Endothelial cell of umbilical vein (primary cell): ENCODE measurements at regions not wholly inside any gene's neighbourhood (a gene's known extent, or its start where the extent isn't known, plus 50 kb on each side); places are given as distances from the start of the nearest gene placed in this dataset.

Experiments used
- BruUV-seq: library from RNA; stranded (reverse); fragments of 400-500 nt; replicated peaks from 2 replicates; lab custom pipeline; 2021; lab: Mats Ljungman, UMichigan
- CTCF ChIA-PET: fragments of 300-600, 350-600 bp; sonication (Branson Sonifier 250); formaldehyde crosslinking; loops from one replicate; lab custom pipeline; 2021; ENCODE audit warnings: antibody characterized with exemption, inconsistent platforms; lab: Charles Lee
- POLR2A ChIA-PET: fragments of 300-600, 350-600 bp; sonication (Branson Sonifier 250); formaldehyde crosslinking; loops from one replicate; lab custom pipeline; 2021; ENCODE audit warnings: antibody characterized with exemption, inconsistent platforms; lab: Charles Lee
- DNase-seq: peaks from one replicate; pipeline ENCODE4 v3.0.0-alpha.2; 2011; ENCODE audit warnings: low read depth, low spot score
- FAIRE-seq: peaks from 2 replicates; lab custom pipeline; 2011; peaks lifted over from hg19 to GRCh38; lab: Jason Lieb, UNC
- H2AFZ ChIP-seq: 2 replicates; pipeline ENCODE4 v1.6.0; 2012; ENCODE audit warnings: low read depth, low read length, control low read depth, inconsistent platforms
- H3K27ac ChIP-seq: 2 replicates; pipeline ENCODE4 v1.5.1; 2011; ENCODE audit warnings: low read depth, mild to moderate bottlenecking, control low read depth, low read length, moderate library complexity; ENCODE audit not compliant: insufficient read depth
- H3K27me3 ChIP-seq, 2 experiments: 2 replicates each; pipeline versions ENCODE4 v1.6.0 to v1.6.1; 2011; ENCODE audit warnings: low read length in 2 of 2, mixed read lengths in 1 of 2; ENCODE audit not compliant: control insufficient read depth in 2 of 2, insufficient read depth in 2 of 2
- H3K36me3 ChIP-seq, 2 experiments: 2 replicates in 1 of 2; 3 replicates in 1 of 2; pipeline ENCODE4 v1.5.1; 2011; ENCODE audit warnings: low read length in 2 of 2, mild to moderate bottlenecking in 1 of 2, moderate library complexity in 1 of 2; ENCODE audit not compliant: control insufficient read depth in 2 of 2, insufficient read depth in 2 of 2; ENCODE audit errors: extremely low read depth in 1 of 2
- H3K4me1 ChIP-seq: 3 replicates; pipeline ENCODE4 v1.5.1; 2011; ENCODE audit warnings: mild to moderate bottlenecking, low read length; ENCODE audit not compliant: control insufficient read depth, insufficient read depth; ENCODE audit errors: extremely low read depth
- H3K4me2 ChIP-seq: 2 replicates; pipeline ENCODE4 v1.6.1; 2011; ENCODE audit warnings: low read length, control low read depth, mixed read lengths; ENCODE audit not compliant: insufficient read depth
- H3K4me3 ChIP-seq, 3 experiments: fragments of 200-600 bp in 1 of 3; sonication (generic), shearing (Covaris generic) in 1 of 3; replicated peaks in 1 of 3; 2 replicates each; pipeline ENCODE4 v1.5.1; 2011 to 2016; ENCODE audit warnings: control low read depth in 3 of 3, low read length in 3 of 3, mild to moderate bottlenecking in 2 of 3, inconsistent platforms in 1 of 3, low read depth in 1 of 3, moderate library complexity in 1 of 3; ENCODE audit not compliant: insufficient read depth in 1 of 3
- H3K79me2 ChIP-seq: 2 replicates; pipeline ENCODE4 v1.6.0; 2012; ENCODE audit warnings: low read length, inconsistent platforms; ENCODE audit not compliant: control insufficient read depth, insufficient read depth
- H3K9ac ChIP-seq: replicated peaks from 2 replicates; pipeline ENCODE3; 2011; ENCODE audit warnings: low read length, control low read depth; ENCODE audit not compliant: insufficient read depth; ENCODE audit errors: extremely low read depth
- H3K9me1 ChIP-seq: replicated peaks from 3 replicates; pipeline ENCODE4 v1.6.0; 2011; ENCODE audit warnings: mild to moderate bottlenecking, low read length; ENCODE audit not compliant: control insufficient read depth, insufficient read depth; ENCODE audit errors: extremely low read depth
- H3K9me3 ChIP-seq: replicated peaks from 2 replicates; pipeline ENCODE4 v1.5.1; 2012; ENCODE audit warnings: low read length, inconsistent platforms; ENCODE audit not compliant: control insufficient read depth, insufficient read depth
- H4K20me1 ChIP-seq: replicated peaks from 2 replicates; pipeline ENCODE3; 2011; ENCODE audit warnings: mild to moderate bottlenecking, low read length; ENCODE audit not compliant: control insufficient read depth, insufficient read depth; ENCODE audit errors: extremely low read depth
- EZH2 ChIP-seq: IDR thresholded peaks from 2 replicates; pipeline ENCODE4 v1.6.1; 2012; ENCODE audit warnings: borderline replicate concordance, low read depth, mild to moderate bottlenecking, moderate library complexity, low read length, inconsistent platforms; ENCODE audit not compliant: severe bottlenecking
- FOS ChIP-seq: IDR thresholded peaks from 2 replicates; pipeline ENCODE4 v1.6.1; 2011; ENCODE audit warnings: mild to moderate bottlenecking, low read length, moderate library complexity, borderline replicate concordance; ENCODE audit not compliant: insufficient read depth
- GATA2 ChIP-seq: IDR thresholded peaks from 2 replicates; pipeline ENCODE4 v1.7.0; 2011; ENCODE audit warnings: low read depth, mild to moderate bottlenecking, moderate library complexity, mixed read lengths, low read length; ENCODE audit not compliant: insufficient read length, insufficient read depth
- JUN ChIP-seq: IDR thresholded peaks from 2 replicates; pipeline ENCODE4 v1.6.1; 2011; ENCODE audit warnings: borderline replicate concordance, low read depth; ENCODE audit not compliant: insufficient read length, insufficient read depth
- MYC ChIP-seq: IDR thresholded peaks from one replicate; pipeline ENCODE4 v1.6.1; 2011; ENCODE audit warnings: mild to moderate bottlenecking, low read depth, low read length
- POLR2A ChIP-seq: IDR thresholded peaks from 2 replicates; pipeline ENCODE4 v1.6.1; 2012; ENCODE audit warnings: low read depth, mild to moderate bottlenecking, control low read depth, low read length
- POLR2AphosphoS5 ChIP-seq: IDR thresholded peaks from 2 replicates; pipeline ENCODE4 v1.6.1; 2012; ENCODE audit warnings: low read depth, mild to moderate bottlenecking, control low read depth, low read length, moderate library complexity; ENCODE audit not compliant: insufficient read depth
- dilution Hi-C: fragments of 300-500 bp; cut with MboI; formaldehyde crosslinking; loops from one replicate; pipeline ENCODE4 v1.15.0; 2019; ENCODE audit warnings: low sequenced_read_pairs; ENCODE audit not compliant: extremely low pct_ligation_motif_present
- intact Hi-C: fragments of 100-400 bp; cut with micrococcal nuclease; formaldehyde crosslinking; loops from one replicate; pipeline ENCODE4 v1.10.0; 2022
- TF ChIP-seq, protein P1 (sequence below), 2 donors: IDR thresholded peaks; 1 replicate in 1 of 2; 2 replicates in 1 of 2; pipeline ENCODE4 v1.5.1; 2011; ENCODE audit warnings: low read length in 2 of 2, mild to moderate bottlenecking in 2 of 2, moderate library complexity in 2 of 2, control low read depth in 1 of 2, inconsistent platforms in 1 of 2, low read depth in 1 of 2; ENCODE audit not compliant: insufficient read depth in 1 of 2; ENCODE audit errors: extremely low read depth in 1 of 2
- TF ChIP-seq, protein P2 (sequence below): IDR thresholded peaks from 2 replicates; pipeline ENCODE4 v1.6.1; 2011; ENCODE audit not compliant: insufficient read depth, insufficient read length

DNA sequence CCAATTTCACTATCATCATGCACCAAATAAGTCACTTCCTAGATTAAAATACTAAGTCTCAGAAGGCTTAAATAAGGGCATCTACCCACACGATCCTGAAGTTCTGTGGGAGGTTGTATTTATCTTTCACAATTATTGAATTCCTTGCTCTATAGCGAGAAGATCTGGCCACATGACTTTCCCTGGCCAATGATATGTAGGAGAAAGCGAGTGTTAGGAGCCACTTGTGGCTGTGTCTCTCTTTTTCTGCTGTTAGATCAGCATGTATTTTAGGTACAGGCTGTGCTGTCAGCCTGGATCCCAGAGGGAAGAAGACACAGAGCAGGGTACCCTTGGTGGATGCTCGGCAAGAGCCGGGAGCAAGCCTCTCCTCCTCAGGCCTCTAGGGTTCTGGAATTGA lies 131.3 kb upstream of the DPP6 start:
- no TSS peak for BruUV-seq
- Histone ChIP-seq H3K4me2 (no peak overlapping the region), H4K20me1 (no peaks in the 10 kb centered on the region), H3K9ac (no peak overlapping the region), H3K9me3 (peaks cover 5% of the 10 kb centered on the region), H3K4me3 (no peak overlapping the region), H3K4me1 (no peaks in the 10 kb centered on the region), H2AFZ (no peak overlapping the region), H3K36me3 (no peaks in the 10 kb centered on the region), H3K27ac (no peak overlapping the region), H3K79me2 (no peaks in the 10 kb centered on the region), H3K9me1 (no peaks in the 10 kb centered on the region), H3K27me3 (no peaks in the 10 kb centered on the region)
- no peak for TF ChIP-seq JUN
- TF ChIP-seq POLR2AphosphoS5: no peak
- TF ChIP-seq, protein P1, sequence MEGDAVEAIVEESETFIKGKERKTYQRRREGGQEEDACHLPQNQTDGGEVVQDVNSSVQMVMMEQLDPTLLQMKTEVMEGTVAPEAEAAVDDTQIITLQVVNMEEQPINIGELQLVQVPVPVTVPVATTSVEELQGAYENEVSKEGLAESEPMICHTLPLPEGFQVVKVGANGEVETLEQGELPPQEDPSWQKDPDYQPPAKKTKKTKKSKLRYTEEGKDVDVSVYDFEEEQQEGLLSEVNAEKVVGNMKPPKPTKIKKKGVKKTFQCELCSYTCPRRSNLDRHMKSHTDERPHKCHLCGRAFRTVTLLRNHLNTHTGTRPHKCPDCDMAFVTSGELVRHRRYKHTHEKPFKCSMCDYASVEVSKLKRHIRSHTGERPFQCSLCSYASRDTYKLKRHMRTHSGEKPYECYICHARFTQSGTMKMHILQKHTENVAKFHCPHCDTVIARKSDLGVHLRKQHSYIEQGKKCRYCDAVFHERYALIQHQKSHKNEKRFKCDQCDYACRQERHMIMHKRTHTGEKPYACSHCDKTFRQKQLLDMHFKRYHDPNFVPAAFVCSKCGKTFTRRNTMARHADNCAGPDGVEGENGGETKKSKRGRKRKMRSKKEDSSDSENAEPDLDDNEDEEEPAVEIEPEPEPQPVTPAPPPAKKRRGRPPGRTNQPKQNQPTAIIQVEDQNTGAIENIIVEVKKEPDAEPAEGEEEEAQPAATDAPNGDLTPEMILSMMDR (IDR thresholded peaks at IDR 0.05; ENCODE audit: extremely low read depth in 1 of 2, insufficient read depth in 1 of 2, low read depth in 1 of 2, low read length in 2 of 2): no peak
- no peak for TF ChIP-seq POLR2A
- ChIA-PET CTCF (no interaction called here), POLR2A (no interaction called here)
- intact Hi-C loops (no loop called here), dilution Hi-C loops (no loop called here)
- FAIRE-seq: no peak
- no peak for DNase-seq

DNA sequence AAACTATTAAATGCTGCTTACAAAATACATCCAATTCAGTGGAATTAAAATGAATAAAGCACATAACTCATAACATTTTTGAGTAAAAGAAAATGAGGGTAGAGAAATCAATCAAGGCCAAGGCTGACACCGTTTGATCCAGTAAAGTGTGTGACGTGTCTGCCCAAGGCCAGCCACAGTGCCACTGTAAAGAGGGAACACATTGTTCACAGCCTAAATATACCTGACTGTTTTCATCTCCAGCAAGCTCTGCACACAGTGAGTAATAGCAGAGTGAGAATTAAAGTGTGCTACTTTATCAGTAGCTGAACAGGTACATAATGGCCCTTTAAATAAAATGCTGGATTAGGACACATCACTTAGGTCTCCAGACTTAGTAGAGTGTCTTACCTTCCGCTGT lies 130.8 kb upstream of the DPP6 start:
- Histone ChIP-seq H3K79me2 (no peaks in the 10 kb centered on the region), H3K4me1 (no peaks in the 10 kb centered on the region), H2AFZ (no peak overlapping the region), H3K4me2 (no peak overlapping the region), H4K20me1 (no peaks in the 10 kb centered on the region), H3K9me1 (no peaks in the 10 kb centered on the region), H3K9ac (no peak overlapping the region), H3K4me3 (no peak overlapping the region), H3K9me3 (peaks cover 8% of the 10 kb centered on the region), H3K36me3 (no peaks in the 10 kb centered on the region), H3K27me3 (no peaks in the 10 kb centered on the region), H3K27ac (no peak overlapping the region)
- DNase-seq (no peak), FAIRE-seq (no peak)
- no TSS peak for BruUV-seq
- ChIA-PET CTCF (no interaction called here), POLR2A (no interaction called here)
- intact Hi-C loops: no loop called here
- dilution Hi-C loops: no loop called here
- TF ChIP-seq, protein P2, sequence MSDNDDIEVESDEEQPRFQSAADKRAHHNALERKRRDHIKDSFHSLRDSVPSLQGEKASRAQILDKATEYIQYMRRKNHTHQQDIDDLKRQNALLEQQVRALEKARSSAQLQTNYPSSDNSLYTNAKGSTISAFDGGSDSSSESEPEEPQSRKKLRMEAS: no peak
- TF ChIP-seq MYC (no peak), GATA2 (no peak), POLR2A (no peak), EZH2 (no peak), FOS (no peak), POLR2AphosphoS5 (no peak), JUN (no peak)
- TF ChIP-seq, protein P1 (IDR thresholded peaks at IDR 0.05; ENCODE audit: extremely low read depth in 1 of 2, insufficient read depth in 1 of 2, low read depth in 1 of 2, low read length in 2 of 2): no peak
